ENCODE measurements at regions not wholly inside any gene's neighbourhood (a gene's known extent, or its start where the extent isn't known, plus 50 kb on each side); places are given as distances from the start of the nearest gene placed in this dataset.

DNA sequence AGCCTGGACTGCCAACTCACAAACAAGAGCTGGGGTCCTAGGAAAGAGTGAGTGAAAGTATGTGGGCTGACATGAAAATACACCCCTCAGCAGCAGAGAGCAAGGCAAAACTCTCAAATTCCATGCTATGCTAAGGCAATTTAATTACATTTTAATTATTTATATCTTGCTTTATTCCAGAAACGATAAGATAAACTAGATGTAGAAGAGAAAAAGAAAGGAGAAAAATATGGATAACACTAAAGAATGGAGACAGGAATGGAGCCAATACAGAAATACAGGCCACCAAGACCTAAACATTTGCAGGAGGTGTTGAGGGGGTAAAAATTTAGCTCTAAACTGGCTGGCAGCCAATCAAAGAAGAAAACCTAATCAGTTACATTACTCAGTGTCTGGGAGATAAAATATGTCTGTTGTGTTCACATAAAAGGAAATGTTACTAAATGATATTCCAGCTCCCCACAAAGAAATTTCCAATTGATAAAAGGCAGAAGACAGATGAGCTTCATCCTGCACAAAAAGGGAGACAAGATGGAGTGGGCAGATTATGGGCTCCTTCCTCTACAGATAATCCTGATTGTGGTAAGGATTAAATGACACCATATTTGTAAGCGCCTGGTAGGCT is 223.5 kb upstream of the BLID start:
- ChIA-PET CTCF (no interaction called here), POLR2A (ENCODE audit: unreplicated experiment) (no interaction called here)
- H3K4me2 ChIP-seq (ENCODE audit: low read length), result no peak overlapping the region
- BruUV-seq (replicated peaks), result no TSS peak
- H3K36me3 ChIP-seq (ENCODE audit: low read depth, low read length), result no peaks in the 10 kb centered on the region
- no peak for DNase-seq
- no peak overlapping the region for H3K9ac ChIP-seq (ENCODE audit: low read length)
- H3K4me3 ChIP-seq (ENCODE audit: low read length), result no peak overlapping the region
- TF ChIP-seq EZH2 (IDR thresholded peaks at IDR 0.05; ENCODE audit: low read length, unreplicated experiment), result no peak
- TF ChIP-seq, protein P1, sequence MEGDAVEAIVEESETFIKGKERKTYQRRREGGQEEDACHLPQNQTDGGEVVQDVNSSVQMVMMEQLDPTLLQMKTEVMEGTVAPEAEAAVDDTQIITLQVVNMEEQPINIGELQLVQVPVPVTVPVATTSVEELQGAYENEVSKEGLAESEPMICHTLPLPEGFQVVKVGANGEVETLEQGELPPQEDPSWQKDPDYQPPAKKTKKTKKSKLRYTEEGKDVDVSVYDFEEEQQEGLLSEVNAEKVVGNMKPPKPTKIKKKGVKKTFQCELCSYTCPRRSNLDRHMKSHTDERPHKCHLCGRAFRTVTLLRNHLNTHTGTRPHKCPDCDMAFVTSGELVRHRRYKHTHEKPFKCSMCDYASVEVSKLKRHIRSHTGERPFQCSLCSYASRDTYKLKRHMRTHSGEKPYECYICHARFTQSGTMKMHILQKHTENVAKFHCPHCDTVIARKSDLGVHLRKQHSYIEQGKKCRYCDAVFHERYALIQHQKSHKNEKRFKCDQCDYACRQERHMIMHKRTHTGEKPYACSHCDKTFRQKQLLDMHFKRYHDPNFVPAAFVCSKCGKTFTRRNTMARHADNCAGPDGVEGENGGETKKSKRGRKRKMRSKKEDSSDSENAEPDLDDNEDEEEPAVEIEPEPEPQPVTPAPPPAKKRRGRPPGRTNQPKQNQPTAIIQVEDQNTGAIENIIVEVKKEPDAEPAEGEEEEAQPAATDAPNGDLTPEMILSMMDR (conservative IDR thresholded peaks at IDR 0.05; ENCODE audit: low read depth, low read length), result no peak
- TF ChIP-seq EZH2phosphoT487 (IDR thresholded peaks at IDR 0.05; ENCODE audit: borderline replicate concordance, low read length), result no peak
- no peak overlapping the region for H2AFZ ChIP-seq (ENCODE audit: low read length)
- no peaks in the 10 kb centered on the region for H3K9me3 ChIP-seq (ENCODE audit: low read length)
- peaks cover 10% of the 10 kb centered on the region; the same call in 1 of the 2 replicates for H3K4me1 ChIP-seq (ENCODE audit: insufficient read depth, low read length)
- no peaks in the 10 kb centered on the region for H3K9me2 ChIP-seq (replicated peaks; ENCODE audit: low read length)
- intact Hi-C loops (cut with micrococcal nuclease), result no loop called here
- H3F3A ChIP-seq (ENCODE audit: low read length, unreplicated experiment), result no peaks in the 10 kb centered on the region
- no peak for ATAC-seq
- H3K79me2 ChIP-seq (ENCODE audit: low read length), result no peaks in the 10 kb centered on the region
- peaks cover 72% of the 10 kb centered on the region for H3K27me3 ChIP-seq (ENCODE audit: low read length)
- no peak overlapping the region for H3K27ac ChIP-seq (ENCODE audit: low read length)
- no peaks in the 10 kb centered on the region for H4K20me1 ChIP-seq (ENCODE audit: low read length)

- H3K4me2 ChIP-seq (ENCODE audit: low read length), result no peak overlapping the region
- no peak overlapping the region for H3K27ac ChIP-seq (ENCODE audit: low read length)
- POLR2A ChIA-PET (ENCODE audit: unreplicated experiment), result no interaction called here
- no peak overlapping the region for H3K9ac ChIP-seq (ENCODE audit: low read length)
- DNase-seq, result no peak
- peaks cover 10% of the 10 kb centered on the region; the same call in 1 of the 2 replicates for H3K4me1 ChIP-seq (ENCODE audit: insufficient read depth, low read length)
- H3K4me3 ChIP-seq (ENCODE audit: low read length), result no peak overlapping the region
- no peaks in the 10 kb centered on the region for H3K9me3 ChIP-seq (ENCODE audit: low read length)
- no peaks in the 10 kb centered on the region for H3K79me2 ChIP-seq (ENCODE audit: low read length)
- intact Hi-C loops (cut with micrococcal nuclease), result no loop called here
- H4K20me1 ChIP-seq (ENCODE audit: low read length), result no peaks in the 10 kb centered on the region
- no peaks in the 10 kb centered on the region for H3F3A ChIP-seq (ENCODE audit: low read length, unreplicated experiment)
- TF ChIP-seq, protein P1 (conservative IDR thresholded peaks at IDR 0.05; ENCODE audit: low read depth, low read length), result no peak
- no peak for TF ChIP-seq EZH2 (IDR thresholded peaks at IDR 0.05; ENCODE audit: low read length, unreplicated experiment)
- TF ChIP-seq EZH2phosphoT487 (IDR thresholded peaks at IDR 0.05; ENCODE audit: borderline replicate concordance, low read length), result no peak
- H3K36me3 ChIP-seq (ENCODE audit: low read depth, low read length), result no peaks in the 10 kb centered on the region
- H3K27me3 ChIP-seq (ENCODE audit: low read length), result peaks cover 76% of the 10 kb centered on the region
- H2AFZ ChIP-seq (ENCODE audit: low read length), result no peak overlapping the region
- no TSS peak for BruUV-seq (replicated peaks)
- ATAC-seq, result no peak
- no peaks in the 10 kb centered on the region for H3K9me2 ChIP-seq (replicated peaks; ENCODE audit: low read length)
- CTCF ChIA-PET, result no interaction called here
Measured at GRCh38 chr11:122337704-122338103, 221.7 kb upstream of the BLID start.

DNA sequence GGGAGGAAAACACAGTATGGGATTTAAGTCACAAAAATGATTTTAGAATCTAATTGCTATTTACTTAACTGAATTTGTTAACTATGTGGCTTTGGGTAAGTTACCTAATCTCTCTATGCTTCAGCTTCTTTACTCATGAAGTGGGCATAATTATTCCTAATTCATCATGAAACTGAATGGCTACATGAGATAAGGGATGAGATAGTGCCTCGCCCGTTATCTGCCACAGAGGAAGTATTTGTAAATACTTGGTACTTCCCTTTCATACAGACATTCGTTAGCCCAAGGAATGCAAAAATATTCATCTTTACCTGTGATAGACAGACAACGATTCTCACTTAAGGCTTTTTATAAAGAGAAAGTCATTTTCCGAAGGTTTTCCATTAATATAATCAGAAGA is 221.2 kb upstream of the BLID start:
- no peak overlapping the region for H3K9ac ChIP-seq (ENCODE audit: low read length)
- H3K4me2 ChIP-seq (ENCODE audit: low read length), result no peak overlapping the region
- DNase-seq (no peak), ATAC-seq (no peak)
- no peaks in the 10 kb centered on the region for H3K9me3 ChIP-seq (ENCODE audit: low read length)
- no peak overlapping the region for H2AFZ ChIP-seq (ENCODE audit: low read length)
- H4K20me1 ChIP-seq (ENCODE audit: low read length), result no peaks in the 10 kb centered on the region
- no peak overlapping the region for H3K4me3 ChIP-seq (ENCODE audit: low read length)
- no TSS peak for BruUV-seq (replicated peaks)
- no peak overlapping the region for H3K27ac ChIP-seq (ENCODE audit: low read length)
- H3K9me2 ChIP-seq (replicated peaks; ENCODE audit: low read length), result no peaks in the 10 kb centered on the region
- TF ChIP-seq EZH2 (IDR thresholded peaks at IDR 0.05; ENCODE audit: low read length, unreplicated experiment) (no peak), EZH2phosphoT487 (IDR thresholded peaks at IDR 0.05; ENCODE audit: borderline replicate concordance, low read length) (no peak)
- TF ChIP-seq, protein P1 (conservative IDR thresholded peaks at IDR 0.05; ENCODE audit: low read depth, low read length), result no peak
- intact Hi-C loops (cut with micrococcal nuclease), result no loop called here
- CTCF ChIA-PET, result no interaction called here
- peaks cover 6% of the 10 kb centered on the region; the same call in 1 of the 2 replicates for H3K4me1 ChIP-seq (ENCODE audit: insufficient read depth, low read length)
- no peaks in the 10 kb centered on the region for H3K36me3 ChIP-seq (ENCODE audit: low read depth, low read length)
- no peaks in the 10 kb centered on the region for H3K79me2 ChIP-seq (ENCODE audit: low read length)
- POLR2A ChIA-PET (ENCODE audit: unreplicated experiment), result no interaction called here
- no peaks in the 10 kb centered on the region for H3F3A ChIP-seq (ENCODE audit: low read length, unreplicated experiment)
- H3K27me3 ChIP-seq (ENCODE audit: low read length), result peaks cover 78% of the 10 kb centered on the region

Data from PC-3 (cell line).